Body of pancreas (tissue), 4 donors: ENCODE measurements at regions not wholly inside any gene's neighbourhood (a gene's known extent, or its start where the extent isn't known, plus 50 kb on each side); places are given as distances from the start of the nearest gene placed in this dataset.

Experiments
- CTCF ChIP-seq, 7 experiments: fragments of 450-650 bp in 4 of 7; fragments of 200-600 bp in 3 of 7; sonication (generic) in 3 of 7; IDR thresholded peaks; one replicate each; pipeline ENCODE4 v1.5.1; 2016 to 2019; ENCODE audit warnings: antibody characterized with exemption in 7 of 7
- POLR2A ChIP-seq, 3 donors: fragments of 450-650 bp; IDR thresholded peaks; one replicate each; pipeline ENCODE4 v1.6.1; 2016; ENCODE audit warnings: antibody characterized with exemption in 3 of 3, mild to moderate bottlenecking in 2 of 3

- no peak for TF ChIP-seq CTCF (IDR thresholded peaks at IDR 0.05)
- no peak for TF ChIP-seq POLR2A (IDR thresholded peaks at IDR 0.05)
Measured at GRCh38 chr5:125696762-125697161, 726.4 kb upstream of the GRAMD2B start.
